ENCODE measurements at regions not wholly inside any gene's neighbourhood (a gene's known extent, or its start where the extent isn't known, plus 50 kb on each side); places are given as distances from the start of the nearest gene placed in this dataset.
"Not testable (repeated sequence)": the region's sequence is repeated elsewhere in the genome, so short reads cannot be mapped to it uniquely, and the experiment has no call there.

DNA sequence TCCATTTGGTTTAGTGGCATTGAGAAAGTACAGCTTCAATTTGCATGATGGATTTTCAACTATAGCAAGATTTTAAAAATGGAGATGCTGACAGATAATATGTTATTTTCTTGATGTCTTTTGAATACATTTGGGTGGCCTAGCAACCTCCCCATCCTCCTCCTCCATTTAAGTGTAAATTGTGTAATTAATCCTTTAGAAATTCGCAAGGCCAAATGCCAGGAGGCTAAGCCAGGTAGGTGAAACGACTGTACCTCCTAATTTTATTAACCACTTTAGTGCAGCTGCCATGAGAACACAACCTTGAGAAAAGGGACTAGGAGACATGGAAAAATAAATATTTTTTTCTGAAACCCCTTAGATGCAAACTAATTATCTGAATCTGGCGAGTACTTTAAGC lies 248.8 kb downstream of the MRPS30 start:
- DNase-seq = no peak

DNA sequence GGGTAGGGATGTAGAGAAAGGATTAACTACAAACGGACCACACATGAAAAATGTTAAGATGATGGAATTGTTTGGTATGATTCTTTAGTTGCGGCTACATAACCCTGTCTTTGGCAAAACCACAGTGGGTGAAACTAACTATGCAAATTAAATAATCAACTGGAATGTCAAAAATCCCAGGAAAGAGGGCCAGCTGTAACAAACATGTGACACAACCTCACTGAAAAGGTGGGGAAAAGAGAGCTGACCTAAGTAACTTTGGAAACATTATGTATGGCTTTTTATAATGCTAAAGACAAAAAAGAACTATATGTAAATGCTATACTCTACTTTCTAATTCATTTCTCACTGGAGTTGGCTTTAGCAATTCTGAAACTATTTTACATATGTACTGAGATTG lies 252.0 kb downstream of the MRPS30 start:
- DNase-seq = no peak

DNA sequence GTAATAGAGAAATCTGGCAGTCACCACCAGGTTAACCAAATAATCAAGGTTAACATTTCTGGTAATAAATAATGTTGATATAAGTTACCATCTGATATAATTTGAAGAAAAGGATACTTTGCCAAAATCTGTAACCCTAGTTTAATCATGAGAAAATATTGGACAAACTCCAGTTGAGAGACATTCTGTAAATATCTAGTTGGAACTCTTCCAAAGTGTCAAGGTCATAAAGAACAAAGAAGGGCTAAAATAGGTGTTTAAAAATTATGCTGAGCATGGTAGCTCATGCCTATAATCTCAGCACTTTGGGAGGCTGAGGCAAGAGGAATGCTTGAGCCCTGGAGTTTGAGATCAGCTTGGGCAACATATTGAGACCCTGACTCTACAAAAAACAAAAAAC lies 253.3 kb downstream of the MRPS30 start:
- DNase-seq = no peak

DNA sequence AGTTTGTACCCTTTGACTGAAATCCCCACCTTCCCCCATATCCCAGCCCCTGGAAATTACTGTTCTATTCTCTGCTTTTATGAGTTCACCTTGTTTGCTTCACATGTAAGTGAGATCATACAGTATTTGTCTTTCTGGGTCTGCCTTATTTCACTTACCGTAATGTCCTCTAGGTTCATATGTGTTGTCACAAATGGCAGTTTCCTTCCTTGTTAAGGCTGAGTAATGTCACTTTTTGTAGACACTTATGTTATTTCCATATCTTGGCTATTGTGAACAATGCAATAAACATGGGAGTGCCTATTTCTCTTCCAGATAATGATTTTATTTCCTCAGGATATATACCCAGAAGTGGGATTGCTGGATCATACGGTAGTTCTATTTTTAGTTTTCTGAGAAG lies 272.3 kb downstream of the MRPS30 start:
- no peak for DNase-seq

DNA sequence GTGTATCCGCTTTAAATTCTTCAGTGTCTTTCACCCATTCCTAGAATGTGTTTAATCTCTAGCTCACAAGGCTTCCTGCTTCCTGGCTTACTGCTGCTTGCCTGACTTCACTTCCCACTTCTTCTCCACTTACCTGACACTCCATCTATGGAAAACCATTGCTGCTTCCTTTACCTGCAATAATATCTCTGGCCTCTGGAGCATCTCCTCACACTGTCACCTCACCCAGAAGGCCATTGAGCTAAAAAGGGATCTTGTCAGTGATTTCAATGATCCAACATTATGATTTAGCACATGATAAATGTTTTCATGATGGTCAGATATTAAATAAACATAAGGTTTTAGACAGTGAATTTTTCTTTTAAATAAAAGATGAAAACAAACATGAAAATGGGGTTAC lies 281.1 kb downstream of the MRPS30 start:
- DNase-seq = no peak

DNA sequence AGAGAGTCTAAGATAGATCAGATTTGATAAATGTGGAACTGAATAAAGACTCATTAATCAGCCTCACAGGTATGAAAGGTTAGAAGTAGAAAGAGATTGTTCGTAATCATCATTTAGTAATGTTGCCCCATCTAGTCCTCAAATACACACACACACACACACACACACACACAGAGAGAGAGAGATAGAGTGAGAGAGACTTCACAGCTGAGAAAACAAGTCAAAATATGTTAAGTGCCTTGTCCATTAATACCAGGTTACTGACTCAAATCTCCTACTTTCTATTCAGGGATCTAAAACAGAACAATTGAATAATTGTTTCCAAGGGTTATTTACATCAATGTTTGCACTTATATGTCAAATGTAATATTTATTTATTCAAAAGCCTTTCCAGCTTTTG lies 284.6 kb downstream of the MRPS30 start:
- no peak for DNase-seq

DNA sequence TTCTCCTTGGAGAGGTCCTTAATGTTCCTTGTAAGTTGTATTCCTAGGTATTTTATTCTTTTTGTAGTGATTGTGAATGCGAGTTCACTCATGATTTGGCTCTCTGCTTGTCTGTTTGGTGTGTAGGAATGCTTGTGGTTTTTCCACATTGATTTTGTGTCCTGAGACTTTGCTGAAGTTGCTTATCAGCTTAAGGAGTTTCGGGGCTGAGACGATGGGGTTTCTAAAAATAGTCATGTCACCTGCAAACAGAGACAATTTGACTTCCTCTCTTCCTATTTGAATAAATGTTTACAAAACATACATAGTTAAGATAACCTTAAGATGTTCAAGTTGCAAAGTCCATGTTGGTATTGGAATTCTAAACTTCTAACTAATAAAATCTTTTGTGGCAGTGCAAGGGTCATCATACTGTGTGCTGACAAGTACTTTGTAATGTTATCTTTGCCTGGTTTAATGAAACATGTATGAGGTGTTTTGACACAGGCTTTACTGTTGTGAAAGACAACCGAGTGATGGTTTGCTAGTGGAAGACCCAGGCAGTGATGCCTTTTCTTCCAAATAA lies 286.2 kb downstream of the MRPS30 start:
- DNase-seq = no peak

DNA sequence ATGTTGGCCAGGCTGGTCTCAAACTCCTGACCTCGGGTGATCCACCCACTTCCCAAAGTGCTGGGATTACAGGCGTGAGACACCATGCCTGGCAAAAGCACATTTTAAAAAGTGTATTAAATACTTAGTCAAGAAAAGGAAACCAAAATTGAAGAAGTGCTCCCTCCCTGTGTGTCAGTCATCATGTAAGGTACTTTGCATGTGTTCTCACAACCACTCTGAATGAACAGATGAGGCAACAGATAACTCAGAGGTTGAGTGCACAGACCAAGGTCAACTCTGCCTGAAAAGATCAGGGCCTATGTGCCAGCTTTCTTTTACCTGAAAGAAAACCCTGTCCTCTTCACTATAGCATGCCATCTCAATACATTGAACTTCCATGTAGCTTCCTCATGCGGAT lies 289.7 kb downstream of the MRPS30 start:
- no peak for DNase-seq

DNA sequence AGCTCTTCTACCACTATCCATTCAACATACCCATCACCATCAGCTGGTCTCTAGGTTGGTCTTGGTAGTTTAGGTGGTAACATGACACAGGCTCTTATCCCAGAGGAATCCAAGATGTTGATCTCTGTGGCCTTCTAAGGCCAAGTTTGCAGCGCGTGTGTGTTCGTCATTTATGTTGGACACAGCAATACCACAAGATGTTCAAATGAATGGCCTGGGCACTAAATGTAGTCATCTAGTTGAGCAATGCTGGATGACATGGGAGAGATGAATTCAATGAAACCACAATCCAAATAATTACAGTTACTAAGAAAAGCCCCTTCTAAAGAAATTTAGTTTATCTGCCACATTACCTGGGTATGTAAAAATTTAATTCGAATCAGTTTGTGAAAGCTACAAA lies 292.4 kb downstream of the MRPS30 start:
- no peak for DNase-seq

DNA sequence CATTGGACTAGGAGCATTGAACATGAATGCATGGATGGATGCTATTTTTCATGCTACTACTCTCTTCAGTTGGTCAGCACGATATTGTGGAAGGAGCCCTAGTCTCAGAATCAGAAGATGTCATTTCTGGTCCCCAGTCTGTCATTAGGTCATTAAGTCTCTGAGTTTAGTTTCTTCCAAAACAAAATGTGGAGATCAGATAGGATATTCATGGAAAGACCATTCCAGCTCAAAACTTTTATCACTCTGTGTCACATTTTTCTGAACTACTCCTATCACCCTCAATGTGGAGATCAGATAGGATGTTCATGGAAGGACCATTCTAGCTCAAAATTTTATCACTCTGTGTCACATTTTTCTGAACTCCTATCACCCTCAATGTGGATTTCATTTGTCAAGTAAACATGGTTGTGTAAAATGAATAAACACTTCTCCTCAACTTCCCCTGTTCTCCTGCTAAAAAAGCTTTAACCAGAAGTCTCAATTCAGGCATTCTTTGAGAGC lies 296.8 kb downstream of the MRPS30 start:
- DNase-seq = no peak

DNA sequence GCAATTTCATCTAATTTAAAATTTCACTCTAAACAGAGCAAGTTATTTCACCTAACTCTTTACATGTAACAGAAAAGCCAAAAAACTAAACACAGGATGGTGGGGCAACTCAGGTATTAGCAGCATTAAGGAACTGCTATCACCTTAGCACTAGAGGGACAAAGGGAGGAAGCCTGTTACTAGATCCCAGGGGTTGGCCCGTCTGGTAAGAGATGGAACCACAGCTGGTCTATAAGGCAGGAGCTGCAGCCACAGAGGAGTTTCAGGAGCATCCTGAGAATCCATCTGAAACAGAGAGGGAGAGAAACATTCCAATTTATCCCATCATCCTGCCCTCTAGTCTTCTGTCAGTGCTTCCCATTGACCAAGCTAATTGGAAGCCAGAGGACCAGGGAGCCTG lies 300.3 kb downstream of the MRPS30 start:
- DNase-seq = no peak

DNA sequence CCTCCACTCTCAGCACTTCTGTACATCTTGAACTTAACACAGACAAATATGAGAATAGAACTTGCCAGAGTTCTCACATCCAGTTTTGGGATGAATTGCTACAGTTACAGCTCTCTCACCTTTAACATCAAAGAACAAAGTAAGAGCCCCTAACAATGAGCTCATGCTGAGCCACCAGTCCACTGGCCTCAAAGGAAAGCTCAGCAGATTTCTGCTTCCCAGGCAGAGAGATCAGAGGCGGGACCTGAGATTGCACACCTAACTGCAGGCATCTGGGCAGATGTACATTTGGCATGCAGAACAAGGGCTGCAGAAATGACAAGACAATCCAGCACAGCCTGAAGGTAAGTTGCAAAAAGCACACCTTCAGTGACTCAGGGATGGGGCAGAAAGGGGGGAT lies 300.9 kb downstream of the MRPS30 start:
- no peak for DNase-seq

DNA sequence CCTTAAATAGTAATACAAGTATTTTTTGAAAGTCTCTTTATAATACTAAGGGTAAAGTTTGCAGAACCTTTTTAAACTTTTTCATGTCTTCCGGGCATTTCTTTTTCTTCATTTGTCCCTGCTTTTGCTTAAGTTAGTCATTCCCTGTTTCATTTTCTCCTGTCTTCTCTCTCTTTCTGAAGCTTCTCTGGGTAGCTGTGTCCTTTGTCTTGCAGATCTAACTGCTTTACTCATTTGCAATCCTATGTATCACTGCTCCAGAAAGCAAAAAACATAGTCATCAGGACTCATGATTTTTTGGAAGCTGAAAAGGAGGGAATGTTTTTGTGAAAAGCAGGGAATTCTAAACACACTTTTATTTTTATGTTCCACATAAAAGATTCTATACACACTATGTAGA lies 301.7 kb downstream of the MRPS30 start:
- DNase-seq = no peak

DNA sequence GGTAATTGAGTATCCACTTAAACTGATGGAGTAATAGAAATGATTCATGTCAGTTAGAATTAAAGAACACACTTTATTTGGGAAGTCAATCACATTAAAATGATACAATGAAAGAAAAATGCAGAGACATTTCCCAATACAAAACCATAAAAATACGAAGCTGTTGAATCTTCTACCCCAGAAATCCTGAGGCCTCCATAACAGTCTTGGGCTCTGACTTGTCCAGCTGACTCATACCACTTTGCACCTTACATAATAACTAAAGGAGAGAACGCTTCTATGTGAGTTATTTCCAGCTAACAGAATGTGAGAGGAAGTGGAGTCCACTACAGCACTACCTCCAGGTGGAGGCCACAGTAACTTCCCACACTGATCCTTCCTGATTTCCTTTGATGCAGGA lies 305.0 kb downstream of the MRPS30 start:
- DNase-seq = no peak

DNA sequence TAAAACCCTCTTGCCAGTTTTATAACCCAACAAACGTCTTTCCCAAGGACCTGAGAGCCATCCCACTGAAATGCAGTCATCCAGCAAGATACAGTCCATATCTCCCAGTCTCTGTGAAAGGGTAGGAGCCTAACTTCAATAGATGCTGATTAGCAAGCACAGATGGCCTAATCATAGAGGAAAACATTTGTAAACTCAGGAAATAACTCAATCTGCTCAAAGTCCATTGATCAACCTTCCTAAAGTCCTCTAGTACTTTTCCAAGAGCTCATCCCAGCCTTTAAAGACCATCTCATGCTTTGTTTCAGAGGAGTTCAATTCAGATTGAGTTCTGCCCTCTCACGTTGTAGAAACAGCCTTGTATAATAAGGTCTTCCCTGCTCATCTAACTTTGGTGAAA lies 324.2 kb downstream of the MRPS30 start:
- DNase-seq = no peak

DNA sequence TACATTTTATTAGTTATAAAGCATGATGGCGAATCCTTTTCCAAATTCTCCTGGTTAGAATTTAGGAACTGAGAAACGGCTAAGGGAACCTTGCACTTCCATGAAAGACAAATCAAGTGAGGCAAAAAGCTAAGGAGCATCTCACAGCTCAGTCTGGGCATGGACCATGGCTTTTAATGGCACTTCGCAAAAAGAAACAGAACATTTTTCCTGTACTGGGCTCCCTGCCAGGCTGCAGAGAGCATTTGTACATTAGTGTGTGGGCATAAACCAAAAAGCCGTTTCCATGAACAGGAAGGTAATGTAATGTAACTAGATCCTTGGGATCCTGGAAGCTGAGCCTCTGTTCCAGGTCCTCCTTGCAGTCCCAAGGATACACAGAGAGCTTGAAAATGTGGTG lies 354.2 kb downstream of the MRPS30 start:
- no peak for DNase-seq

DNA sequence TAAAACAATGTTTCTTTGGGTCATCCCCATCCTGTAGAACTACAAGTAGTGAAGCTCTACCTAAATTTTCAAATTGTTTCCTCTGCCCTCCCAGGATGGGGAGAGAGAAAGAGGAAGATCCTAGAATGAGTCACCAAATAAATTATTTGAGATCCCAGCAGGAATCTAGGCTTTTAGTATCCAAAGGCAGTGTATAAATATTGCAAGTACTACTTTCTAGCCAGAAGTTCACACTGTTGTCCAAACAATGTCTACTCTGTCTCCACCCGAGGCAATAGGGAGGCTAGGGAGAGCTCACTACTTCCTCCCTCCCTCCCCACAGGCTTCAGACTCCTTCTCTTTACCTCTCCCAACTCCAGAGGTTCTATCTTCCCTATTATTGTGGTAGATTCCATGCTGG lies 362.8 kb downstream of the MRPS30 start:
- DNase-seq = no peak

DNA sequence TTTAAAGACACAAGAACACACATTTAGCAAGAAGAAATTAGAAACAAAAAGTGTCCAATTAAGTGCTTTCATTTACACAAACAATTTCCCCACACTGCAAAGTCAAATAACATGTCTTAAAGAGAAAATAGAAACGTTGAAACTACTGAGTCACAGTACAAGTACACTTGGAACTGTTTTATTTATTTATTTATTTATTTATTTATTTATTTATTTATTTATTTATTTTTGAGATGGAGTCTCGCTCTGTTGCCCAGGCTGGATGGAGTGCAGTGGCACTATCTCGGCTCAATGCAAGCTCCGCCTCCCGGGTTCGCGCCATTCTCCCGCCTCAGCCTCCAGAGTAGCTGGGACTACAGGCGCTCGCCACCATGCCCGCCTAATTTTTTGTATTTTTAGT lies 363.9 kb downstream of the MRPS30 start:
- DNase-seq = not testable (repeated sequence)

DNA sequence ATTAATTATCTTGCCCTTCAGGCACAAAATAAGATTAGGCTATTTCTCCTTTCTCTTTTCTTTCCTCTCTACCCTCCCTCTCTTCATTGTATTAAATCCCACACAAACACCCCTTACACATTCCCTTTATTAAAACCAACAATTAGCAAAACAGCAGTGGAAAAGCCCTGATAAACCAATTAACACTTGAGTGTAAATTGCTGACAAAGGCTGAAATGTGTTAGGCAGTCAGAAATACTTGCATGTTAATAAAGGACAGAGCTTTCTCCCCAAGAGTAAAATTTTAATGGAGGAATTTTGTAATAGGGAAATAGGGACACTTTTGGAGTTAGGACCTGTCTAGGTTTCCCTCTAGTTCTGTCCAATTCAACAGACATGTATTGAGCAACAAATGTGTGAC lies 370.9 kb downstream of the MRPS30 start:
- no peak for DNase-seq

DNA sequence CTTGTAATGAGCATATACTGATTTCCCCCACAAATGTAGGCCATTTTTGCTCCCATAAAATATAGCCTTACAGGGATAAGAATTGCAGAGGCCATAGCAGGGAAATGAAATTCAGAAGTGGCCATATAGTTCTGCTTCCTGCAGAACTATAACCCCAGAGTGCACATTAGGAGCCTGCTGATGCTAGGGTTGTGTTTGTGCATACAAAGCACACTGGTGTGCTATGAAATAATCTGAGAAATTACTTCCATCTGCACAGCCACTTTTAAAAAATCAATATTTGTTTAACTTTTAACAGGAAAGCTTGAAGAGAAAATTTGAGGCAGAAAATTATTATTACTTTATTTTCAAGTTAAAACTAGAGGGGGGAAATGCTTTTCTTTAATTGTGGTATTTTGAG lies 380.3 kb downstream of the MRPS30 start:
- DNase-seq = no peak

DNA sequence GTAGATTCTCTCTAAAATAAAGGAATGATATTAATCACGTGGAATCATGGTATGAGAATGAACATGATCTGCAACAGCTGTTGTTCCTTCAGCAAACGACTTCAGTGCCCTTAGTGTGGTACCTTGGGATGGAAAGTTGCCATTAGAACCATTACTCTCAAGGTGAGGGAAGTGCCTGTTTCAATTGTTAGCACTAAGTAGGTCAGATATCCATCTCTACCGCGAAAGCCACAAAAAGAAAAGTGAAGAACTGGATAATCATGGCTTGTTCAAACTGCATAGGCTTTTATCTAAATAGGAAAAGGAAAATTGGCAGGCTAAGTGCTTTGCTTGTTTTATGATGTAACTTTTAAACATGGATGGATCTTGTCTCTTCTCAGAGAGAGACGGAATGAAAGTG lies 380.7 kb downstream of the MRPS30 start:
- DNase-seq = no peak

DNA sequence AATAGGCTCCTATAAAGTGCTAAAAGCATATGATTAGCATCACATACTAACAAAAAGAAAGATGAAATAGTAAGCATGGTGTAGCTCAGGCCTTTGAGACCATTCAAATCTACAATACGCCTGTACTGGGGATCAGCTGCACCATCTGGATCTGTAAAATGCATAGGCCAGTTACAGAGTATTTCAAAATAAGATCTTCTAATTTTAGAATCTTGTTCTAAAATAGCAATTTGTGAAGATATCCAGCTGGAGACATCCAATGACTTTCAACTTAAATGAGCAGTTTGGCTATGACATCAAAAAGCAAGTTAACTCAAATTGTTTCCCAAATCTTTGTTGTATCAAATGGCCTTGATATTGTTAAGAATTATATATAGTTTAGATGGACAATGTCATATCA lies 386.3 kb downstream of the MRPS30 start:
- no peak for DNase-seq

All from hypothalamus (tissue), 51 donors.